Peyer's patch (tissue), 4 donors: ENCODE measurements at regions not wholly inside any gene's neighbourhood (a gene's known extent, or its start where the extent isn't known, plus 50 kb on each side); places are given as distances from the start of the nearest gene placed in this dataset.

ENCODE experiments used
- POLR2A ChIP-seq, 2 donors: fragments of 450-650 bp; IDR thresholded peaks; one replicate each; pipeline ENCODE4 v1.5.1; 2017; ENCODE audit warnings: antibody characterized with exemption in 2 of 2, mild to moderate bottlenecking in 2 of 2, moderate library complexity in 2 of 2
- TF ChIP-seq, protein P1 (sequence below), 6 experiments: fragments of 450-650 bp in 4 of 6; fragments of 200-600 bp in 2 of 6; sonication (generic) in 1 of 6; IDR thresholded peaks; one replicate each; pipeline ENCODE4 v1.5.1; 2017 to 2019; ENCODE audit warnings: antibody characterized with exemption in 6 of 6, mild to moderate bottlenecking in 3 of 6, moderate library complexity in 1 of 6

DNA sequence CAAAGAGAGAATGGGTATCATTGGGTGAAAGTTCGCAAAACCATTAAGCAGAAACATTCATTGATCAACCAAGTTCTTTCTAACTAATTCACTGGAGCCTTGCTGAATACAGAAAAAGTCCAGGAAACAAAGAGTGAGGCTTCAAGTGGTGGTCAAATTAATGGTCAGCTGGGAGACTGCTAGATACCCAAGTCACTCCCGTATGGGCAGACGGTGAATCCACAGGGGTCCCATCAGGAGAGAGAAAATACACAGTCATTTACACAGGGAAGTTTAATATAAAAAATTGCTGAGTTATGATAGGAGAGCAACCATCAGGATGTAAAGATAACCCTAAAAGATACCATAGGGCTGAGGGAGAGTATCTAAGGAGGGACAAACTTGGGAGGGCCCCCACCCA is 198.7 kb upstream of the DTNBP1 start:
- no peak for TF ChIP-seq POLR2A (IDR thresholded peaks at IDR 0.05)
- TF ChIP-seq, protein P1, sequence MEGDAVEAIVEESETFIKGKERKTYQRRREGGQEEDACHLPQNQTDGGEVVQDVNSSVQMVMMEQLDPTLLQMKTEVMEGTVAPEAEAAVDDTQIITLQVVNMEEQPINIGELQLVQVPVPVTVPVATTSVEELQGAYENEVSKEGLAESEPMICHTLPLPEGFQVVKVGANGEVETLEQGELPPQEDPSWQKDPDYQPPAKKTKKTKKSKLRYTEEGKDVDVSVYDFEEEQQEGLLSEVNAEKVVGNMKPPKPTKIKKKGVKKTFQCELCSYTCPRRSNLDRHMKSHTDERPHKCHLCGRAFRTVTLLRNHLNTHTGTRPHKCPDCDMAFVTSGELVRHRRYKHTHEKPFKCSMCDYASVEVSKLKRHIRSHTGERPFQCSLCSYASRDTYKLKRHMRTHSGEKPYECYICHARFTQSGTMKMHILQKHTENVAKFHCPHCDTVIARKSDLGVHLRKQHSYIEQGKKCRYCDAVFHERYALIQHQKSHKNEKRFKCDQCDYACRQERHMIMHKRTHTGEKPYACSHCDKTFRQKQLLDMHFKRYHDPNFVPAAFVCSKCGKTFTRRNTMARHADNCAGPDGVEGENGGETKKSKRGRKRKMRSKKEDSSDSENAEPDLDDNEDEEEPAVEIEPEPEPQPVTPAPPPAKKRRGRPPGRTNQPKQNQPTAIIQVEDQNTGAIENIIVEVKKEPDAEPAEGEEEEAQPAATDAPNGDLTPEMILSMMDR (IDR thresholded peaks at IDR 0.05), result no peak
